Smooth muscle cell (in vitro differentiated cells): ENCODE measurements at regions not wholly inside any gene's neighbourhood (a gene's known extent, or its start where the extent isn't known, plus 50 kb on each side); places are given as distances from the start of the nearest gene placed in this dataset.

Source experiments
- DNase-seq: peaks from one replicate; lab custom pipeline; 2025; ENCODE audit not compliant: unreplicated experiment; lab: John Stamatoyannopoulos, UW
- H2AFZ ChIP-seq: fragments of 200-600 bp; sonication (generic); 2 replicates; pipeline ENCODE4 v1.6.0; 2016; ENCODE audit warnings: antibody characterized with exemption, low read depth, mild to moderate bottlenecking
- H3F3A ChIP-seq: fragments of 200-600 bp; sonication (generic); 2 replicates; pipeline ENCODE4 v1.6.0; 2017; ENCODE audit warnings: antibody characterized with exemption, low read depth
- H3K27ac ChIP-seq: fragments of 200-600 bp; sonication (generic); 2 replicates; pipeline ENCODE4 v1.5.1; 2016; ENCODE audit warnings: low read depth, mild to moderate bottlenecking
- H3K27me3 ChIP-seq: fragments of 200-600 bp; sonication (generic); 2 replicates; pipeline ENCODE4 v1.6.1; 2016; ENCODE audit warnings: low read depth, mild to moderate bottlenecking
- H3K36me3 ChIP-seq: fragments of 200-600 bp; sonication (generic); 2 replicates; pipeline ENCODE4 v1.5.1; 2016; ENCODE audit warnings: low read depth
- H3K4me1 ChIP-seq: fragments of 200-600 bp; sonication (generic); 2 replicates; pipeline ENCODE4 v1.5.1; 2016; ENCODE audit warnings: low read depth
- H3K4me2 ChIP-seq: fragments of 200-600 bp; sonication (generic); 2 replicates; pipeline ENCODE4 v1.6.0; 2016; ENCODE audit warnings: mild to moderate bottlenecking
- H3K4me3 ChIP-seq: fragments of 200-600 bp; sonication (generic); 2 replicates; pipeline ENCODE4 v1.5.1; 2016; ENCODE audit warnings: mild to moderate bottlenecking
- H3K79me2 ChIP-seq: fragments of 200-600 bp; sonication (generic); 2 replicates; pipeline ENCODE4 v1.6.0; 2016; ENCODE audit warnings: low read depth, mild to moderate bottlenecking
- H3K9ac ChIP-seq: fragments of 200-600 bp; sonication (generic); 2 replicates; pipeline ENCODE4 v1.6.0; 2016; ENCODE audit warnings: low read depth
- H3K9me3 ChIP-seq: fragments of 200-600 bp; sonication (generic); replicated peaks from 2 replicates; pipeline ENCODE4 v1.5.1; 2016; ENCODE audit warnings: low read depth
- H4K20me1 ChIP-seq: fragments of 200-600 bp; sonication (generic); 2 replicates; pipeline ENCODE4 v1.6.0; 2016; ENCODE audit warnings: low read depth
- CTCF ChIP-seq: fragments of 200-600 bp; sonication (generic); IDR thresholded peaks from 2 replicates; pipeline ENCODE4 v1.5.1; 2017; ENCODE audit warnings: borderline replicate concordance, mild to moderate bottlenecking, antibody characterized with exemption; ENCODE audit not compliant: insufficient read depth, poor library complexity, severe bottlenecking
- WGBS: methylation state at CpG from one replicate; pipeline ENCODE4 v1.1.7; 2016; ENCODE audit warnings: low lambda C conversion rate; 5-methylcytosine and 5-hydroxymethylcytosine counted together

- no peak overlapping the region for H3K27ac ChIP-seq
- no peaks in the 10 kb centered on the region for H3K79me2 ChIP-seq
- no peaks in the 10 kb centered on the region for H3K4me1 ChIP-seq
- H3K36me3 ChIP-seq, result no peaks in the 10 kb centered on the region
- no peaks in the 10 kb centered on the region for H3K9me3 ChIP-seq
- WGBS, result 86% methylated on average over 2 of the region's 2 CpGs
- no peak overlapping the region for H3K9ac ChIP-seq
- no peak for TF ChIP-seq CTCF
- H4K20me1 ChIP-seq, result no peaks in the 10 kb centered on the region
- no peak overlapping the region for H3K4me3 ChIP-seq
- no peaks in the 10 kb centered on the region for H3F3A ChIP-seq
- no peak for DNase-seq
- H3K27me3 ChIP-seq, result no peaks in the 10 kb centered on the region
- H2AFZ ChIP-seq, result no peak overlapping the region
- H3K4me2 ChIP-seq, result no peak overlapping the region
Observed at GRCh38 chr14:86823581-86823980, 1169.4 kb downstream of the GALC start.

GRCh38 chr14:86815341-86815740 lies 1177.6 kb downstream of the GALC start:
- no peaks in the 10 kb centered on the region for H4K20me1 ChIP-seq
- H3K4me2 ChIP-seq, result no peak overlapping the region
- no peaks in the 10 kb centered on the region for H3F3A ChIP-seq
- no peaks in the 10 kb centered on the region for H3K4me1 ChIP-seq
- H3K9me3 ChIP-seq, result peaks cover 3% of the 10 kb centered on the region
- TF ChIP-seq CTCF, result no peak
- no peak overlapping the region for H2AFZ ChIP-seq
- no peaks in the 10 kb centered on the region for H3K79me2 ChIP-seq
- DNase-seq, result no peak
- H3K27me3 ChIP-seq, result no peaks in the 10 kb centered on the region
- H3K36me3 ChIP-seq, result no peaks in the 10 kb centered on the region
- H3K27ac ChIP-seq, result no peak overlapping the region
- H3K4me3 ChIP-seq, result no peak overlapping the region
- H3K9ac ChIP-seq, result no peak overlapping the region

- Histone ChIP-seq H3K36me3 (no peaks in the 10 kb centered on the region), H3K9ac (no peak overlapping the region), H3K79me2 (no peaks in the 10 kb centered on the region), H3K27ac (no peak overlapping the region), H3K4me3 (no peak overlapping the region), H3F3A (no peaks in the 10 kb centered on the region), H2AFZ (no peak overlapping the region), H3K27me3 (no peaks in the 10 kb centered on the region), H4K20me1 (no peaks in the 10 kb centered on the region), H3K4me2 (no peak overlapping the region), H3K9me3 (no peaks in the 10 kb centered on the region), H3K4me1 (no peaks in the 10 kb centered on the region)
- 61% methylated on average over 2 of the region's 2 CpGs for WGBS
- TF ChIP-seq CTCF, result no peak
- DNase-seq, result no peak
Observed at GRCh38 chr14:86802726-86803125, 1190.3 kb downstream of the GALC start.

- no peaks in the 10 kb centered on the region for H3K79me2 ChIP-seq
- H3K9ac ChIP-seq, result no peak overlapping the region
- TF ChIP-seq CTCF, result no peak
- no peaks in the 10 kb centered on the region for H4K20me1 ChIP-seq
- peak overlapping the region; percentile 66 for H3K27ac ChIP-seq
- H3F3A ChIP-seq, result peaks cover 6% of the 10 kb centered on the region
- H2AFZ ChIP-seq, result no peak overlapping the region
- H3K4me3 ChIP-seq, result no peak overlapping the region
- DNase-seq, result no peak
- H3K27me3 ChIP-seq, result no peaks in the 10 kb centered on the region
- H3K36me3 ChIP-seq, result no peaks in the 10 kb centered on the region
- H3K4me2 ChIP-seq, result peak overlapping the region; percentile 67
- 7% methylated on average over 2 of the region's 2 CpGs for WGBS
- no peaks in the 10 kb centered on the region for H3K4me1 ChIP-seq
- no peaks in the 10 kb centered on the region for H3K9me3 ChIP-seq
Observed at GRCh38 chr14:86799244-86799647, 1193.7 kb downstream of the GALC start.
